Chondrocyte (in vitro differentiated cells): ENCODE measurements at regions not wholly inside any gene's neighbourhood (a gene's known extent, or its start where the extent isn't known, plus 50 kb on each side); places are given as distances from the start of the nearest gene placed in this dataset.

Source experiments
- DNase-seq: peaks from one replicate; pipeline ENCODE4 v3.0.0; 2021; ENCODE audit warnings: mixed read lengths, low spot score
- H3K27ac Mint-ChIP-seq: one replicate; pipeline ENCODE4 v1.8.0; 2021; ENCODE audit warnings: mild to moderate bottlenecking, moderate library complexity, mixed read lengths; ENCODE audit not compliant: unreplicated experiment
- H3K27me3 Mint-ChIP-seq: 2 replicates; pipeline ENCODE4 v1.8.0; 2021; ENCODE audit warnings: low read depth, mixed read lengths
- H3K36me3 Mint-ChIP-seq: 2 replicates; pipeline ENCODE4 v1.8.0; 2021; ENCODE audit warnings: low read depth, mixed read lengths
- H3K4me1 Mint-ChIP-seq: 2 replicates; pipeline ENCODE4 v1.8.0; 2021; ENCODE audit warnings: low read depth, mild to moderate bottlenecking, mixed read lengths
- H3K4me3 Mint-ChIP-seq: one replicate; pipeline ENCODE4 v1.8.0; 2021; ENCODE audit warnings: mild to moderate bottlenecking, moderate library complexity, mixed read lengths; ENCODE audit not compliant: unreplicated experiment
- H3K9me3 Mint-ChIP-seq: 2 replicates; pipeline ENCODE4 v1.8.0; 2021; ENCODE audit warnings: low read depth, mixed read lengths
- CTCF ChIP-seq: fragments of 200-600 bp; sonication (generic); IDR thresholded peaks from 2 replicates; pipeline ENCODE4 v1.5.0; 2021; ENCODE audit warnings: antibody characterized with exemption, mild to moderate bottlenecking, moderate library complexity

GRCh38 chr3:22659651-22660475 is 543.3 kb upstream of the UBE2E2 start:
- TF ChIP-seq CTCF = no peak
- Mint-ChIP-seq H3K9me3 (no peaks in the 10 kb centered on the region), H3K4me3 (no peak overlapping the region), H3K27me3 (peaks cover 23% of the 10 kb centered on the region), H3K27ac (no peak overlapping the region), H3K36me3 (no peaks in the 10 kb centered on the region), H3K4me1 (no peaks in the 10 kb centered on the region)
- DNase-seq = no peak

GRCh38 chr3:22660606-22661005 is 542.5 kb upstream of the UBE2E2 start:
- no peak for DNase-seq
- H3K4me1 Mint-ChIP-seq = no peaks in the 10 kb centered on the region
- H3K36me3 Mint-ChIP-seq = no peaks in the 10 kb centered on the region
- no peak overlapping the region for H3K4me3 Mint-ChIP-seq
- TF ChIP-seq CTCF = no peak
- peaks cover 23% of the 10 kb centered on the region for H3K27me3 Mint-ChIP-seq
- no peaks in the 10 kb centered on the region for H3K9me3 Mint-ChIP-seq
- H3K27ac Mint-ChIP-seq = no peak overlapping the region

GRCh38 chr3:22661121-22661700 is 541.9 kb upstream of the UBE2E2 start:
- Mint-ChIP-seq H3K27me3 (peaks cover 23% of the 10 kb centered on the region), H3K4me1 (no peaks in the 10 kb centered on the region), H3K36me3 (no peaks in the 10 kb centered on the region), H3K4me3 (no peak overlapping the region), H3K9me3 (no peaks in the 10 kb centered on the region), H3K27ac (no peak overlapping the region)
- no peak for TF ChIP-seq CTCF
- no peak for DNase-seq

GRCh38 chr3:22665528-22665927 is 537.6 kb upstream of the UBE2E2 start:
- Mint-ChIP-seq H3K4me1 (no peaks in the 10 kb centered on the region), H3K4me3 (no peak overlapping the region), H3K27me3 (peaks cover 14% of the 10 kb centered on the region), H3K36me3 (no peaks in the 10 kb centered on the region), H3K9me3 (no peaks in the 10 kb centered on the region), H3K27ac (no peak overlapping the region)
- no peak for TF ChIP-seq CTCF
- DNase-seq = no peak

- no peak for DNase-seq
- no peaks in the 10 kb centered on the region for H3K9me3 Mint-ChIP-seq
- H3K36me3 Mint-ChIP-seq = no peaks in the 10 kb centered on the region
- no peaks in the 10 kb centered on the region for H3K4me1 Mint-ChIP-seq
- no peak for TF ChIP-seq CTCF
- no peak overlapping the region for H3K4me3 Mint-ChIP-seq
- no peak overlapping the region for H3K27ac Mint-ChIP-seq
- peaks cover 7% of the 10 kb centered on the region for H3K27me3 Mint-ChIP-seq
Measured at GRCh38 chr3:22666736-22667135, 536.4 kb upstream of the UBE2E2 start.
